ENCODE measurements at regions not wholly inside any gene's neighbourhood (a gene's known extent, or its start where the extent isn't known, plus 50 kb on each side); places are given as distances from the start of the nearest gene placed in this dataset.
A peak's percentile ranks its signal among the peaks of the same experiment; 100 is the strongest.

DNA sequence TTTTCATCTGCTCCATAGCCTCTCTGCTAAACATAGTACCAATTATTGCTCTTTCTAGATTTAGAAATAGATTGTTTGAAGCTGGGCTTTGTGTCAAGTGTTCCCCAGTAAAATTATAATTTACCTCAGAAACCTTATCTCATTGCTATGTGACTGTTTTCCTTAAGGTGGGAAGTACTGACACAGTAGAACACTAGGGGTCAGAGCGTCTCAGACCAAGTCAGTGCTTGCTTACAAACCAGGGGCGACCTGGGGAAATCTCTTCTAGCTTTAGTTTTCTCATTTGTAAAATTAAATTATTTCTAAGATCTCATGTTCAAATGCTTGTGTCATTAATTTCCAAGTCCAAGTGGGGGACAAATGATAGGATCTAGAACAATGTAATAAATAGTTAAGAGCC, 360.4 kb downstream of the RAPGEF2 start:
- POLR2A ChIA-PET (ENCODE audit: partially characterized antibody) = no interaction called here

More for the DNA sequence above, 360.4 kb downstream of the RAPGEF2 start:
- H2BK5ac ChIP-seq (ENCODE audit: low read depth, low read length) = no peak overlapping the region
- no peaks in the 10 kb centered on the region for H4K20me1 ChIP-seq (replicated peaks in 1 of 2; ENCODE audit: control insufficient read depth in 1 of 2, insufficient read depth in 2 of 2, low read length in 2 of 2)
- H3K4ac ChIP-seq (replicated peaks; ENCODE audit: insufficient read length, low read depth, low read length) = no peak overlapping the region
- H2BK20ac ChIP-seq (ENCODE audit: low read length) = no peak overlapping the region
- H3K56ac ChIP-seq (replicated peaks; ENCODE audit: insufficient read length, low read depth, low read length) = no peak overlapping the region
- H3K14ac ChIP-seq (ENCODE audit: insufficient read length) = no peak overlapping the region
- no peaks in the 10 kb centered on the region for H3K79me2 ChIP-seq (ENCODE audit: control insufficient read depth in 1 of 2, insufficient read depth in 2 of 2, low read length in 2 of 2)
- H3K27me3 ChIP-seq (replicated peaks in 1 of 4; ENCODE audit: control insufficient read depth in 3 of 4, extremely low read depth in 1 of 4, insufficient read depth in 3 of 4, low read length in 3 of 4) = no peaks in the 10 kb centered on the region
- no peak overlapping the region for H3K9ac ChIP-seq (replicated peaks in 1 of 4; ENCODE audit: extremely low read depth in 1 of 4, low read depth in 3 of 4, low read length in 3 of 4)
- 68% methylated on average over 2 of the region's 2 CpGs; no CpG with 5 or more reads in 1 of the 2 experiments for WGBS, 2 experiments (ENCODE audit: extremely low coverage in 1 of 2, insufficient coverage in 1 of 2, insufficient read length in 1 of 2, insufficient replicate concordance in 2 of 2, low coverage in 1 of 2, low lambda C conversion rate in 2 of 2, missing lambda C conversion rate in 1 of 2)
- H3K9me3 ChIP-seq (ENCODE audit: insufficient read depth in 2 of 2, low read depth in 1 of 2, low read length in 1 of 2) = no peaks in the 10 kb centered on the region
- no peak overlapping the region for H4K5ac ChIP-seq (ENCODE audit: insufficient read length, low read depth, low read length)
- no peak overlapping the region for H2AFZ ChIP-seq (ENCODE audit: low read length)
- no peak for TF ChIP-seq BRCA1 (IDR thresholded peaks at IDR 0.05; ENCODE audit: low read depth, low read length)
- peak; percentile 51 to 60 for TF ChIP-seq RAD21 (IDR thresholded peaks at IDR 0.05 in 1 of 2, conservative IDR thresholded peaks at IDR 0.05 in 1 of 2; ENCODE audit: low read depth in 2 of 2, low read length in 2 of 2)
- no peak for TF ChIP-seq E2F6 (IDR thresholded peaks at IDR 0.05)
- TF ChIP-seq, protein P1, sequence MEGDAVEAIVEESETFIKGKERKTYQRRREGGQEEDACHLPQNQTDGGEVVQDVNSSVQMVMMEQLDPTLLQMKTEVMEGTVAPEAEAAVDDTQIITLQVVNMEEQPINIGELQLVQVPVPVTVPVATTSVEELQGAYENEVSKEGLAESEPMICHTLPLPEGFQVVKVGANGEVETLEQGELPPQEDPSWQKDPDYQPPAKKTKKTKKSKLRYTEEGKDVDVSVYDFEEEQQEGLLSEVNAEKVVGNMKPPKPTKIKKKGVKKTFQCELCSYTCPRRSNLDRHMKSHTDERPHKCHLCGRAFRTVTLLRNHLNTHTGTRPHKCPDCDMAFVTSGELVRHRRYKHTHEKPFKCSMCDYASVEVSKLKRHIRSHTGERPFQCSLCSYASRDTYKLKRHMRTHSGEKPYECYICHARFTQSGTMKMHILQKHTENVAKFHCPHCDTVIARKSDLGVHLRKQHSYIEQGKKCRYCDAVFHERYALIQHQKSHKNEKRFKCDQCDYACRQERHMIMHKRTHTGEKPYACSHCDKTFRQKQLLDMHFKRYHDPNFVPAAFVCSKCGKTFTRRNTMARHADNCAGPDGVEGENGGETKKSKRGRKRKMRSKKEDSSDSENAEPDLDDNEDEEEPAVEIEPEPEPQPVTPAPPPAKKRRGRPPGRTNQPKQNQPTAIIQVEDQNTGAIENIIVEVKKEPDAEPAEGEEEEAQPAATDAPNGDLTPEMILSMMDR (IDR thresholded peaks at IDR 0.05; ENCODE audit: control extremely low read depth in 1 of 3, insufficient read depth in 1 of 3, low read depth in 1 of 3, low read length in 3 of 3) = peak; percentile 14 to 61 (median 30); a peak in 3 of 4 replicates
- no peak for TF ChIP-seq POLR2AphosphoS5 (IDR thresholded peaks at IDR 0.05; ENCODE audit: low read depth, low read length)
- no peak overlapping the region for H3K23ac ChIP-seq (ENCODE audit: insufficient read length)
- FAIRE-seq = no peak
- H4K8ac ChIP-seq (ENCODE audit: extremely low read depth, insufficient read depth, low read length) = no peak overlapping the region
- no peak overlapping the region for H3K27ac ChIP-seq (ENCODE audit: low read depth, low read length)
- no peak overlapping the region for H3K4me3 ChIP-seq (ENCODE audit: extremely low read depth in 1 of 4, insufficient read depth in 2 of 4, low read depth in 3 of 4, low read length in 4 of 4)
- no peaks in the 10 kb centered on the region for H3K4me1 ChIP-seq (replicated peaks in 1 of 4; ENCODE audit: control insufficient read depth in 3 of 4, insufficient read depth in 4 of 4, low read length in 3 of 4)
- no peak for DNase-seq (ENCODE audit: low read depth in 1 of 2, low spot score in 2 of 2)
- H3K79me1 ChIP-seq (ENCODE audit: low read depth, low read length) = no peaks in the 10 kb centered on the region
- no peak overlapping the region for H2AK5ac ChIP-seq (ENCODE audit: low read depth, low read length)
- H3K23me2 ChIP-seq (ENCODE audit: low read depth, low read length) = no peaks in the 10 kb centered on the region
- no peak overlapping the region for H4K91ac ChIP-seq (replicated peaks; ENCODE audit: insufficient read length, low read length)
- H2BK15ac ChIP-seq (ENCODE audit: low read length) = no peak overlapping the region
- no peak overlapping the region for H3K18ac ChIP-seq (ENCODE audit: extremely low read depth, low read length)
- H3K36me3 ChIP-seq (ENCODE audit: control insufficient read depth in 2 of 4, insufficient read depth in 4 of 4, low read length in 3 of 4) = no peaks in the 10 kb centered on the region
- H3K4me2 ChIP-seq (ENCODE audit: insufficient read depth in 1 of 2, low read depth in 2 of 2, low read length in 2 of 2) = no peak overlapping the region
- CTCF ChIA-PET (ENCODE audit: partially characterized antibody) = interaction anchor here (0.6 to 2.8 kb wide), 16 partner anchors 10 to 1076 kb away, joined by 3 to 8 read pairs (median 3); no protein-coding TSS in a partner anchor
- H2BK120ac ChIP-seq (replicated peaks; ENCODE audit: low read depth, low read length) = no peak overlapping the region
- H2BK12ac ChIP-seq (ENCODE audit: low read depth, low read length) = no peak overlapping the region

All from H1 (cell line).